ENCODE measurements at regions not wholly inside any gene's neighbourhood (a gene's known extent, or its start where the extent isn't known, plus 50 kb on each side); places are given as distances from the start of the nearest gene placed in this dataset.

DNA sequence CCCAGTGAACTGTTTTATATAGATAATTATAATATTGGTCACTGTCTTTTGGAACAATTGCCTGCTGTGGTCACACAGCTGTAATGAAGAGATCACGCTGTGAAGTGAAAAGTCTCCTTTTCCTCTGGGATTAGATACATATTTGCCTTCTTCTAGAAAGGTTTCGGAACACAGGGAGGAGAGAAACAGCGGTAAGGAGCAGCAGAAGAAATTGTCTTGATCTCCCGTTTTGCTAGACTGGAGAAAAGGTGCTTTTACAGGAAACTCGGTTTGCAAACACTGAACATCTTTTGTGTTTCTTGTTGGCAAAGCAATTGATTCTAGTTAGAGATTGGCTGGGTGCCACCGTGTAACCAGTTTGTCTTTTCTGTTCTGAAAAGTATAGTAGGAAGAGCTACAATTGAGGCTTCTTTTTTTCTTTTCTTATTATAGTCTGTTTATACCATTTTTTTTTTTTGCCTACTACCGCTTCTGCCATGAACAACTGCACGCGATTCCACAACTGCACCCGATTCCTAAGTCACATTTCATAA, 404.1 kb upstream of the ID4 start (continued):
- no peak for TF ChIP-seq NRF1 (IDR thresholded peaks at IDR 0.05; ENCODE audit: low read depth, low read length)

All from H1 (cell line).